DND-41 (cell line): ENCODE measurements at regions not wholly inside any gene's neighbourhood (a gene's known extent, or its start where the extent isn't known, plus 50 kb on each side); places are given as distances from the start of the nearest gene placed in this dataset.

Source experiments
- ATAC-seq: fragments of 200-7000 bp; cut with Tn5 transposase; 3 replicates; pipeline ENCODE4 v1.9.1; 2021; ENCODE audit warnings: low read depth; ENCODE audit not compliant: insufficient read depth
- DNase-seq: peaks from one replicate; pipeline ENCODE4 v3.0.0-alpha.2; 2020
- H2AFZ ChIP-seq: 2 replicates; pipeline ENCODE4 v1.6.0; 2012; ENCODE audit warnings: low read depth, low read length
- H3K27ac ChIP-seq: 2 replicates; pipeline ENCODE4 v1.5.1; 2012; ENCODE audit warnings: low read length, inconsistent platforms
- H3K27me3 ChIP-seq: fragments of 200-600 bp; sonication (generic); 2 replicates; pipeline ENCODE4 v1.6.0; 2012; ENCODE audit warnings: low read length, mild to moderate bottlenecking, inconsistent platforms; ENCODE audit not compliant: insufficient read depth, poor library complexity
- H3K36me3 ChIP-seq: 2 replicates; pipeline ENCODE4 v1.5.1; 2012; ENCODE audit warnings: low read length, inconsistent platforms; ENCODE audit not compliant: insufficient read depth
- H3K4me1 ChIP-seq: 2 replicates; pipeline ENCODE4 v1.5.1; 2012; ENCODE audit warnings: mild to moderate bottlenecking, low read length; ENCODE audit not compliant: insufficient read depth
- H3K4me2 ChIP-seq: 2 replicates; pipeline ENCODE4 v1.6.0; 2012; ENCODE audit warnings: mild to moderate bottlenecking, moderate library complexity, low read length, inconsistent platforms; ENCODE audit not compliant: insufficient read depth
- H3K4me3 ChIP-seq, 2 experiments: fragments of 200-600 bp in 1 of 2; shearing (Covaris generic) in 1 of 2; 2 replicates each; pipeline ENCODE4 v1.5.1; 2012 to 2016; ENCODE audit warnings: inconsistent platforms in 2 of 2, low read length in 2 of 2, mild to moderate bottlenecking in 2 of 2, low read depth in 1 of 2, moderate library complexity in 1 of 2
- H3K79me2 ChIP-seq: 2 replicates; pipeline ENCODE4 v1.6.0; 2012; ENCODE audit warnings: low read length, inconsistent platforms; ENCODE audit not compliant: insufficient read depth
- H3K9ac ChIP-seq: 2 replicates; pipeline ENCODE4 v1.6.0; 2012; ENCODE audit warnings: low read depth, mild to moderate bottlenecking, inconsistent platforms, low read length, moderate library complexity
- H3K9me3 ChIP-seq: 2 replicates; pipeline ENCODE4 v1.5.1; 2012; ENCODE audit warnings: low read length, moderate library complexity, mild to moderate bottlenecking, inconsistent platforms; ENCODE audit not compliant: insufficient read depth, severe bottlenecking
- H4K20me1 ChIP-seq: 2 replicates; pipeline ENCODE4 v1.6.0; 2012; ENCODE audit warnings: low read length; ENCODE audit not compliant: insufficient read depth
- EZH2 ChIP-seq: IDR thresholded peaks from 3 replicates; pipeline ENCODE4 v1.6.1; 2012; ENCODE audit warnings: borderline replicate concordance, low read depth, mild to moderate bottlenecking, moderate library complexity, low read length, inconsistent platforms; ENCODE audit not compliant: severe bottlenecking
- TF ChIP-seq, protein P1 (sequence below): IDR thresholded peaks from 2 replicates; pipeline ENCODE4 v1.5.1; 2012; ENCODE audit warnings: borderline replicate concordance, low read length, moderate library complexity, mild to moderate bottlenecking; ENCODE audit not compliant: poor library complexity, severe bottlenecking; ENCODE audit errors: extremely low read depth

DNA sequence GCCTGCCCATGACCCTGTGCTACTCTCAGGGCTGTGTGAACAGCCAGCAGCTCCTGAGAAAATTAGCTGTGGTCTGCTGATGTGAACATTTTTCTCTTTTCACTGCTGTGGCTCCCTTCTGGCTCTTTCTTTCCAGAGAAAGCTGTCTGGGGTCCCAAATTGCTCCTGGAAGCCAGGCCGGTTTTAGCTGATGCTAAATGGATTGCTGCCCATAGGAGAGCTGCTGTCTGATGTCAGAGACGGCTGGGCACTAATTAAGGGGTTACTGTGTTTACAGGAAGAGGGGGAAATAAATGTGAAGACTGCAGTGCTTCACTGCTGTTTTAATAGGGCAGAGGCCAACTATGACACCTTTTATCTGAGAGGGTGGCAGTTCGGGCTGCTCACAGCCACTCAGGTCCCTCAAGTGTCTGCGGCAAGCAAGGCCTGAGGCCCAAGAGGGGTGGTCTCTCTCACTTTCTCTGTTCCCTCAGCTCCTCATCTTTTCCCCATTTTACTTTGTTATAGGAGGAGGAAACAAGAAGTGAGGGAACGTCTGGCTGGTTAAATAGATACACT is 106.0 kb upstream of the GNG12 start:
- H2AFZ ChIP-seq, result no peak overlapping the region
- TF ChIP-seq EZH2, result no peak
- TF ChIP-seq, protein P1, sequence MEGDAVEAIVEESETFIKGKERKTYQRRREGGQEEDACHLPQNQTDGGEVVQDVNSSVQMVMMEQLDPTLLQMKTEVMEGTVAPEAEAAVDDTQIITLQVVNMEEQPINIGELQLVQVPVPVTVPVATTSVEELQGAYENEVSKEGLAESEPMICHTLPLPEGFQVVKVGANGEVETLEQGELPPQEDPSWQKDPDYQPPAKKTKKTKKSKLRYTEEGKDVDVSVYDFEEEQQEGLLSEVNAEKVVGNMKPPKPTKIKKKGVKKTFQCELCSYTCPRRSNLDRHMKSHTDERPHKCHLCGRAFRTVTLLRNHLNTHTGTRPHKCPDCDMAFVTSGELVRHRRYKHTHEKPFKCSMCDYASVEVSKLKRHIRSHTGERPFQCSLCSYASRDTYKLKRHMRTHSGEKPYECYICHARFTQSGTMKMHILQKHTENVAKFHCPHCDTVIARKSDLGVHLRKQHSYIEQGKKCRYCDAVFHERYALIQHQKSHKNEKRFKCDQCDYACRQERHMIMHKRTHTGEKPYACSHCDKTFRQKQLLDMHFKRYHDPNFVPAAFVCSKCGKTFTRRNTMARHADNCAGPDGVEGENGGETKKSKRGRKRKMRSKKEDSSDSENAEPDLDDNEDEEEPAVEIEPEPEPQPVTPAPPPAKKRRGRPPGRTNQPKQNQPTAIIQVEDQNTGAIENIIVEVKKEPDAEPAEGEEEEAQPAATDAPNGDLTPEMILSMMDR, result no peak
- H3K79me2 ChIP-seq, result no peaks in the 10 kb centered on the region
- H3K36me3 ChIP-seq, result no peaks in the 10 kb centered on the region
- no peaks in the 10 kb centered on the region for H3K27me3 ChIP-seq
- no peaks in the 10 kb centered on the region for H3K4me1 ChIP-seq
- H3K4me2 ChIP-seq, result no peak overlapping the region
- no peak overlapping the region for H3K27ac ChIP-seq
- H3K4me3 ChIP-seq, result no peak overlapping the region
- no peaks in the 10 kb centered on the region for H4K20me1 ChIP-seq
- no peak for ATAC-seq
- DNase-seq, result no peak
- H3K9ac ChIP-seq, result no peak overlapping the region
- H3K9me3 ChIP-seq, result no peaks in the 10 kb centered on the region

DNA sequence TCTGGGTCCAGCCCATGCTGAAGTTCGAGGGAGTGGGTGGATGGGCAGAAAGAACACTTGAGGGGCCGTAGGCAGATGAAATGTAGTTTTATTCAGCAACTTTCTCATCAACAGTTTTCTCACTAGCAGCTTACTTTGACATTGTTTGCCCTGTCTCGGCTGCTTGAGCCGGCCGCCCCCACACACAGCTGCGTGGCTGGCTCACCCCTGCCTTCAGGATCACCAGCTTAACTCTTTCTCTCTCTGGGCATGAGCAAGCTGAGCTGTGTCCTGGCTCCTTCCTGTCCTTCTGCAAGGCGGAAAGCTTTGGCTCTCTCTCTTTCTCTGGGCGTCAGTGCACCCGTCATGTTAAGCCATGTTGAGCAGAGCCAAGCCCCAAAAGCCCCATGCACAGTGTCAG is 104.4 kb upstream of the GNG12 start:
- H4K20me1 ChIP-seq, result no peaks in the 10 kb centered on the region

GRCh38 chr1:67937010-67937409 is 103.7 kb upstream of the GNG12 start:
- no peak for ATAC-seq
- DNase-seq, result no peak

More for the DNA sequence above, 104.4 kb upstream of the GNG12 start:
- Histone ChIP-seq H3K4me2 (no peak overlapping the region), H3K36me3 (no peaks in the 10 kb centered on the region), H3K4me1 (no peaks in the 10 kb centered on the region), H3K27ac (no peak overlapping the region), H3K27me3 (no peaks in the 10 kb centered on the region), H2AFZ (no peak overlapping the region), H3K9me3 (no peaks in the 10 kb centered on the region), H3K79me2 (no peaks in the 10 kb centered on the region), H3K4me3 (no peak overlapping the region), H3K9ac (no peak overlapping the region)
- DNase-seq (no peak), ATAC-seq (no peak)
- no peak for TF ChIP-seq EZH2
- TF ChIP-seq, protein P1, result no peak

More at GRCh38 chr1:67937010-67937409, 103.7 kb upstream of the GNG12 start:
- no peaks in the 10 kb centered on the region for H4K20me1 ChIP-seq
- H2AFZ ChIP-seq, result no peak overlapping the region
- no peak overlapping the region for H3K4me3 ChIP-seq
- TF ChIP-seq, protein P1, result no peak
- TF ChIP-seq EZH2, result no peak
- H3K9me3 ChIP-seq, result no peaks in the 10 kb centered on the region
- H3K79me2 ChIP-seq, result no peaks in the 10 kb centered on the region
- no peaks in the 10 kb centered on the region for H3K27me3 ChIP-seq
- no peak overlapping the region for H3K27ac ChIP-seq
- H3K36me3 ChIP-seq, result no peaks in the 10 kb centered on the region
- H3K9ac ChIP-seq, result no peak overlapping the region
- H3K4me2 ChIP-seq, result no peak overlapping the region
- H3K4me1 ChIP-seq, result no peaks in the 10 kb centered on the region
